HG03097 (cell line): ENCODE measurements at regions not wholly inside any gene's neighbourhood (a gene's known extent, or its start where the extent isn't known, plus 50 kb on each side); places are given as distances from the start of the nearest gene placed in this dataset.
"Not testable (repeated sequence)": the region's sequence is repeated elsewhere in the genome, so short reads cannot be mapped to it uniquely, and the experiment has no call there.

Experiments used
- ATAC-seq: cut with Tn5 transposase; IDR thresholded peaks from one replicate; pipeline ENCODE4 v1.9.1; 2021; ENCODE audit not compliant: unreplicated experiment, low FRiP score

- no peak for ATAC-seq
Measured at GRCh38 chr16:87098976-87099720, 218.0 kb downstream of the C16orf95 start.

DNA sequence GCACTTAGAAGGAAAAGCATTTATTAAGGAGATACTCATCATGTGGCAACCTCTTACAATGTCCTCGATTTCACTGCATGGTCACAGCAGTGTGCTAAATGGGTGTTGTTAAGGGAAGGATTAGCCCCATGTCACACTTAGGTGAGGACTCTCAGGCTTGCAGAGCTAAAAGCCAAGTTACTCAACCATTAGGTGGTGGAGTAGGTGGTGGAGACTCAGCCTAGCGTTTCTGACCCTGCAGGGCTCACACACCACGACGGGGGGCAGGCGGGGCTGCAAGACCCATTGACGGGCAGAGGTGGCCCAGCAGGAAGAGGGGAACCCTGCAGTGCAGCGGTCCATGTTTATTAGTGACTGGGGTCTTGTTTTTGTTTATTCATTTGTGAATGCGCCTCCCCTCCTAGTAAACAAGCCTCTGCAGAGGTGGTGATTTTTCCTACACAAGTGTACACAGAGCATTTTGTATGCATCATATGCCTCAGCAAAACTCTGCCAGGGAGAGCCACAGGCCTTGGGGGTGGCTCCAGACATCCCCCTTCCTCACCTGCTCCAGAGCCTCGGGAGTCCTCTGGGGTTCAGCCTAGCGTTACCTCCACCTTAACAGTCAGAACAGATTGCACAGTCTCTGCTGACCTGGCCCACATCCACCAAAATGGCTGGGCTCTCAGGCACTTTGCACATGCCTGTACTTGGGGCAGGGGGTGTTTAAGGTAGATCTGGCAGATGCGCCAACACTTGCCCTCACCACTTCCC, 216.7 kb downstream of the C16orf95 start:
- ATAC-seq = no peak

- no peak for ATAC-seq
Measured at GRCh38 chr16:87101903-87102302, 215.3 kb downstream of the C16orf95 start.

DNA sequence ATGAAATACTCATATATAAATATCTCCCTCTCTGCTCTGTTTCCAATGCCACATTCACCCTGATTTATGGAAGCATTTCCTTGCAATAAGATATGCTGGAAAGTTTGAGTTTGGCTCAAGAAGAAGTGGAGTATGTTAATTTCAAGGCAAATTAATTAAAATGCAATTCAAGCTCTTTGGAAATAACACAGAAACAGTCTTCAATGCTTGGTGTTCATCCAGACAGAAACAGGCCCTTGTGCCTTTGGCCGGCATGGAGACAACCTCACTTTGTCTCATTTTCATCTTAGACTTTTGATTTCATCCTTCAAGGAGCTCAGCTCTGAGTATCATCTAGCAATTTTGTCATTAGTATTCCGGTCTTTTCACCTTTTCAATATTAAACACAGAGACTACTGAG, 210.0 kb downstream of the C16orf95 start:
- no peak for ATAC-seq

DNA sequence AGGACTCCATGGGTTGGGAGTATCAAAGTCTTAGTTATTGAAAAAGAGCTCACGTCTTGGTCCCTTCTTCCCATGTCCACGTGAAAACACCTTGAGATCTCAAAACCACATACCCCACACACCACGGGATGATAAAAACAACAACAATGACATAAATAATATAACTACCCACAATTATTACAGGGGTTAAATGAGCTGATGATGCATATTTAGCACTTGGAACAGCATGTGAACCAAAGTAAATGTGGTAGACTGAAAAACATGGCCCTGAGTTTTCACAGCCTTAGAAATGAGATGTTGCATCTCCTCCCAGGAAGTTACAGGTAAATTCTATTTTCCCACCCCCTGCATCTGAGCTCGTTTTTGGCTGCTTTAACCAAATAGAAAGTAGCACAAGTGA, 208.9 kb downstream of the C16orf95 start:
- no peak for ATAC-seq

GRCh38 chr16:87108941-87109340, 208.3 kb downstream of the C16orf95 start:
- no peak for ATAC-seq

GRCh38 chr16:87114832-87115231, 202.4 kb downstream of the C16orf95 start:
- no peak for ATAC-seq

DNA sequence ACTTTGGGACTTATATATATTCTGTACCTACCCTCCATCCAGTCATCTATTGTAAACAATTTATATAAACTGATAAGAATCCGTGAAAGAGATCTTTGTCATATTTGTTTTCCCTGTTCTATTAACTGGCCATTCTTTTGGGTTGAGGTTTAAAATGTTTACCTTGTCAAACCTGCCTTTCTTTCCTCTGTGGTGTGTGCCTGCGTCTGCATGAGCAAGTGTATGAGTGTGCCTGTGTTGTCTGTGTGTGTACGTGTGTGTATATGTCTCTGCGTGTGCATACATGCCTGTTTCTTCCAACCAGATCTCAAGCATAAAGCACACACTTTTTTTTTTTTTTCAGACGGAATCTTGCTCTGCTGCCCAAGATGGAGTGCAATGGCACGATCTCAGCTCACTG, 201.5 kb downstream of the C16orf95 start:
- no peak for ATAC-seq

DNA sequence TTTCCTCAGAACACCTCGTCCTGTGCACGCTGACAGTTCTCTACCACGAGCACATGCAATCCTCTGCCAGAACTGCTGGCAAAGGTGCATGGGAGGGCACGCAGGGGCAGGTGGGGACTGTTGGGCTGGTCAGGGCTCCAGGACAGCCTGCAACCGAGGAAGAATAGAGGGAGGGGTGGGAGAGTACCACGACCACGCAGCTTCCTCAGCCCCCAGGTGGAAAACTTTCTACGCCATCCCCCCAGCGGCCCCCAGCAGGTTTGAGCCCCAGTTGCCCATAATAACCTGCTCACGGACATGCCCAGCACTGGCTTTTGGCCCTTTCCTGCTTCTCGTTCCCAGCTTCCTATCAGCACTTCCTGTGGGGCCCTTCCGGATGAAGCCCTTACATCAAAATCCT, 199.3 kb downstream of the C16orf95 start:
- ATAC-seq = no peak

- no peak for ATAC-seq
Measured at GRCh38 chr16:87119168-87119567, 198.0 kb downstream of the C16orf95 start.

DNA sequence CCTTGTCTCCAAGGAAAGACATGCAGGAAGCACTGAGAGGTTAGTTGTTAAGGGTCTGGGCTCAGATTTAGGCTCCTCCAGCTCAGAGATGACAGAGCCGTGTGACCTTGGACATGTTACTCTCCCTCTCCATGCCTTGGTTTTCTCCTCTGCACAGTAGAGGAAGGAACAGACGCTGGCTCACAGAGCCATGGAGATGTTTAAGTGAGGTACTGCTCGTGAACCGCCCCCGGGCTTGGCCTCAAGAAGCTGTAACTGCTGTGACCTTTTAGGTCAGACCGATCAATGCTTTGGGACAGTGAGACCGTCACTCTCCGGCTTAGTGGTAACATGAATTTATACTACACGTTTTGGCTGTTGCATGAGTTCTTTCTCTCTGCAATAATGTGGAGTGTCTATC, 197.4 kb downstream of the C16orf95 start:
- ATAC-seq = no peak

GRCh38 chr16:87121816-87122215, 195.4 kb downstream of the C16orf95 start:
- no peak for ATAC-seq

DNA sequence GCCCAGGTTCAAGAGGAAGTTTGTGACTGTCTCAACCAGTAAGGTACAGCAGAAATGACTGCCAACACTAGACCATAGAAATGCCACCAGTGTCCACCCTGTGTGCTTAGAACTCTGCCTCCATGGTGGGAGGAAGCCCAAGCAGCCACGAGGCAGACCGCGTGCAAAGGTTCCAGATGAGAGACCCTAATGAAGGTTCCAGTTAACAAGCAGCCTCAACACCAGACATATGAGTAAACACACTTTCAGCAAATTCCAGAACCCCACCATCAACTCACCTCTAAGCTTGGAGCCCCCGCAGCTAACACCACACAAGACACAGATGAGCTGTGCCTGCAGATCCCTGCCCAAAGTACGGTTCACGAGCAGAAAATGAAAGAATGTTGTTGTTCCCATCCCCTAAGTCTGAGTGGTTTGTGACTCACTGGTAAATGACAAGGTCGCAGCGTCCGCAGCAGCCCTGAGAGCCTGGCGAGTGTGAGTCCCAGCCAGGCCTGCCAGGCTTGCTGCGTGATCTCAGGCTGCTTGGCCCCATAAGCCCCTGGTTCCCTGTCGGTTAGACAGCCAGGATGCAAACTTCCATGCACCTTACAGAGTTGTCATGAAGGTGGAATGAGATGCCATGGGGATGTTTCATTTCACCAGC, 193.7 kb downstream of the C16orf95 start:
- no peak for ATAC-seq

- not testable (repeated sequence) for ATAC-seq
Measured at GRCh38 chr16:87124405-87124804, 192.8 kb downstream of the C16orf95 start.

DNA sequence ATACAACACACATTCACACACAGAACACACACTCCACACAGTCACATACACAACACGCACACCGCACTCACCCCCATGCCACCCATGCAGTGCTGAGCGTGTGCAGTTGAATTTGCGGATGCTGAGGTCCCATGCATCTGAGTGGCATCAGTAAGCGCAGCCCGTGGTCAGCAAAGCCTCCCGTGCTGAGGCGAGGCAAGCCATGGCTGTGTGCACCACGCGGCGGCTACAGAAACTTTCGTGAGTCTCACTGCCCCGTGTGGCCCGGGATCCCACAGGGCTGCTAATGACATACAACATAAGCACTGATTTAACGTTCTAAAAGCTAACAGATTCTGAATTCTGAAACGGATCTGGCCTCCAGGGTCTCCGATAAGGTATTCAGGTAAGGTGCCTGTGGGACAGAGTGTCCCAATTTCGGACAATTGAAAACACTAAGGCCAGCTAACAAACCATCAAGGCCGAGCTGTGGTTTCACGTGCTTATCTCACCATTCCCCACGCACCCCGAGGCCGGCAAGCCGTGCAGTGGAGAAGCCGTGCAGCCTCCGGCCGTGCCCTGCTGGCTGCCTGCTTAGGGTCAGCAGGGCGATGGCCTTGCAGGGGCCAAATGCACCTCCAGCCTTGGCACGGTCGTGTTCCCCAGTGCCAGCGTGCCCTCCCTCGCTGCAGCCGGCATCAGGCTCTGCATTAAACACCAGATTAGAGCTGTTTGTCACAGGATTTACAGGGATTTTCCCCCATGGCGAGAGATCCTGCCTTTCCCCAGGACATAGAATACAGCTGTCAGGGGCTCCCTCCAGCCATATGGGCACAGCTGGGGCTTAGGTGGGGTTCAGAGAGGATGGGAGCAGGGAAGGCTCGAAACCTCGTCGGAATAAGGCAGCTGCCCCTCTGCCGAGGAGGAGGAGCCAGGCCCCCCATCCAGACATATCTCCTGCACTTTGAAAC, 191.7 kb downstream of the C16orf95 start:
- no peak for ATAC-seq

DNA sequence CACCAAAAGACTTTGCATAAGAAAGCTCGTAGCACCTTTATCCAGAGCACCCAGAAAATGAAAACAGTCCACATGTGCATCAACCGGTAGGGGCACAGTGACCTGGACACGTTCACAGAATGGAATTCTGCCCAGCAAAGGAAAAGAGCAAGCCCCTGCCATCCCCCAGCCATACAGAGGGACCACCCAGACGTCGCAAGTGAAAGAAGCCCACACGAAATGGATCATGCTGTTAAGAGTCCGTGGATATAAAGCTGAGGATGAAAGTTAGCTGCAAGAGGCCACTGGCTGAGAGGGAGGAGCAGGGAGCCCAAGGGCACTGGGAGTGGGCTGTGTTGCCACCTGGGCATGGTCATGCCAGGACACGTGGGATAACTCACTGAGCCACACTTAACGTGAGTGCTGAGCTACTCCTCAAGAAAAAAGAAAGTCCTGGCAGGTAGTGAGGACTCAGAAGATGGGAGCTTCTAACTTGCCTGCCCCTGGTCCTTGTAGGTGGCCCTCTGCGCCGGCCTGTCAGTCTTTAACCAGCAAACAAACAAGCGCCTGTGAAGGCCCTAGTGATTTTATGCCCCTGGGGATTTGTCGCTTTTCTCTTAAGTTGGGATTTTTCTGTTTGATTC, 190.7 kb downstream of the C16orf95 start:
- ATAC-seq = no peak

GRCh38 chr16:87127061-87127765, 190.0 kb downstream of the C16orf95 start:
- ATAC-seq = no peak

- ATAC-seq = no peak
Measured at GRCh38 chr16:87127766-87128147, 189.4 kb downstream of the C16orf95 start.

DNA sequence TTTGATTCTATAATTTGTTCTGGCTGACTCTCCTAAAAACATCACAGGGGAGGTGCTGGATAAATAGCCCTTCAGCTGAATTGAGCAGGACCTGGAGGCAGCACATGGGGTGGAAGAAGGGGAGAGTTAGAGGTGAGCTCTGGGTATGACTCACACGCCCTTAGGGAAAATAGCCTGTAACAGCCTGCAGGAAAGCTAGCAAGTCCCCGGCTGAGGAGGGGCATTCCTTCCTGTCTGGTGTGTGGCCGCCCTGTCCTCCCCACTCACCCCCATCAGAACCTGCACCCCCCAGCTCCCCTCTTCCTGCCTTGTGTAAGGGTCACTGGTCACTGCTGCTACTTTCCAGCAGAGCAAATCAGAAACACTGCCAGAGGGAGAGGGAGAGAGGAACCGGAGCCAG, 187.4 kb downstream of the C16orf95 start:
- no peak for ATAC-seq
